IMR-90 (cell line): ENCODE measurements at regions not wholly inside any gene's neighbourhood (a gene's known extent, or its start where the extent isn't known, plus 50 kb on each side); places are given as distances from the start of the nearest gene placed in this dataset.

Source experiments
- ATAC-seq: fragments of 200-7000 bp; cut with Tn5 transposase; 2 replicates; pipeline ENCODE4 v1.9.1; 2020; ENCODE audit warnings: low read depth, mild to moderate bottlenecking, moderate library complexity
- BruUV-seq: library from RNA; stranded (reverse); fragments of 400-500 nt; replicated peaks from 2 replicates; lab custom pipeline; 2021; lab: Mats Ljungman, UMichigan
- CTCF ChIA-PET: fragments of 300-600 bp; formaldehyde crosslinking; extraction: SDS; loops from one replicate; lab custom pipeline; 2021; ENCODE audit warnings: antibody characterized with exemption; lab: Yijun Ruan, JAX
- POLR2A ChIA-PET: fragments of 300-600 bp; sonication (Branson Sonifier 250); formaldehyde crosslinking; loops from one replicate; lab custom pipeline; 2022; ENCODE audit warnings: antibody characterized with exemption; ENCODE audit not compliant: unreplicated experiment; lab: Charles Lee
- DNase-seq: peaks from one replicate; pipeline ENCODE4 v3.0.0; 2013
- H2AFZ ChIP-seq: replicated peaks from 2 replicates; pipeline ENCODE3; 2013; ENCODE audit warnings: low read length, mild to moderate bottlenecking; ENCODE audit not compliant: poor library complexity
- H2AK5ac ChIP-seq: 2 replicates; pipeline ENCODE4 v1.6.1; 2013; ENCODE audit warnings: low read depth, low read length, inconsistent platforms
- H2AK9ac ChIP-seq: replicated peaks from 2 replicates; pipeline ENCODE3; 2013; ENCODE audit warnings: mild to moderate bottlenecking, low read depth, low read length, moderate library complexity; ENCODE audit not compliant: poor library complexity
- H2BK120ac ChIP-seq: 2 replicates; pipeline ENCODE4 v1.6.1; 2013; ENCODE audit warnings: low read depth, low read length, inconsistent platforms
- H2BK15ac ChIP-seq: 3 replicates; pipeline ENCODE4 v1.6.1; 2013; ENCODE audit warnings: low read depth, low read length, inconsistent platforms
- H2BK20ac ChIP-seq: 2 replicates; pipeline ENCODE4 v1.6.1; 2013; ENCODE audit warnings: low read depth, mild to moderate bottlenecking, inconsistent platforms, low read length, moderate library complexity
- H2BK5ac ChIP-seq: 2 replicates; pipeline ENCODE4 v1.6.1; 2013; ENCODE audit warnings: mild to moderate bottlenecking, low read depth, low read length, inconsistent platforms; ENCODE audit not compliant: poor library complexity, severe bottlenecking
- H3K14ac ChIP-seq: replicated peaks from 2 replicates; pipeline ENCODE4 v1.6.1; 2013; ENCODE audit warnings: low read depth, low read length, inconsistent platforms
- H3K18ac ChIP-seq: 2 replicates; pipeline ENCODE4 v1.6.1; 2013; ENCODE audit warnings: low read depth, low read length, control low read depth
- H3K23ac ChIP-seq: 2 replicates; pipeline ENCODE4 v1.6.1; 2013; ENCODE audit warnings: low read depth, low read length, inconsistent platforms
- H3K27ac ChIP-seq: 2 replicates; pipeline ENCODE4 v1.5.1; 2013; ENCODE audit warnings: mild to moderate bottlenecking, control low read depth, low read length; ENCODE audit not compliant: insufficient read depth
- H3K27me3 ChIP-seq: 2 replicates; pipeline ENCODE4 v1.6.1; 2013; ENCODE audit warnings: low read length; ENCODE audit not compliant: control insufficient read depth, insufficient read depth
- H3K36me3 ChIP-seq: 2 replicates; pipeline ENCODE4 v1.6.1; 2013; ENCODE audit warnings: low read length, mixed read lengths; ENCODE audit not compliant: control insufficient read depth, insufficient read depth
- H3K4ac ChIP-seq: 2 replicates; pipeline ENCODE4 v1.6.1; 2013; ENCODE audit warnings: low read depth, low read length, inconsistent platforms
- H3K4me1 ChIP-seq: 2 replicates; pipeline ENCODE4 v1.6.1; 2013; ENCODE audit warnings: low read length, mixed read lengths; ENCODE audit not compliant: control insufficient read depth, insufficient read depth
- H3K4me2 ChIP-seq: 2 replicates; pipeline ENCODE4 v1.6.1; 2013; ENCODE audit warnings: low read depth, mild to moderate bottlenecking, control low read depth, low read length, moderate library complexity
- H3K4me3 ChIP-seq: 2 replicates; pipeline ENCODE4 v1.5.1; 2013; ENCODE audit warnings: low read depth, mild to moderate bottlenecking, control low read depth, low read length, moderate library complexity; ENCODE audit not compliant: insufficient read depth
- H3K56ac ChIP-seq: 2 replicates; pipeline ENCODE4 v1.6.1; 2013; ENCODE audit warnings: low read length, inconsistent platforms; ENCODE audit not compliant: insufficient read depth; ENCODE audit errors: extremely low read depth
- H3K79me1 ChIP-seq, 2 experiments: 2 replicates each; pipeline ENCODE4 v1.6.1; 2013; ENCODE audit warnings: low read length in 2 of 2, inconsistent platforms in 1 of 2, low read depth in 1 of 2
- H3K9ac ChIP-seq: 2 replicates; pipeline ENCODE4 v1.6.1; 2013; ENCODE audit warnings: low read depth, low read length, control low read depth
- H3K9me1 ChIP-seq: 2 replicates; pipeline ENCODE4 v1.6.1; 2013; ENCODE audit warnings: low read length, inconsistent platforms; ENCODE audit not compliant: insufficient read depth
- H3K9me3 ChIP-seq: 2 replicates; pipeline ENCODE4 v1.6.1; 2013; ENCODE audit warnings: low read length; ENCODE audit not compliant: control insufficient read depth, insufficient read depth
- H4K20me1 ChIP-seq: 2 replicates; pipeline ENCODE4 v1.6.1; 2013; ENCODE audit warnings: low read length, inconsistent platforms; ENCODE audit not compliant: insufficient read depth
- H4K5ac ChIP-seq: 2 replicates; pipeline ENCODE4 v1.6.1; 2013; ENCODE audit warnings: mild to moderate bottlenecking, low read depth, low read length, control low read depth
- H4K8ac ChIP-seq, 2 experiments: 2 replicates each; pipeline ENCODE4 v1.6.1; 2013; ENCODE audit warnings: low read depth in 2 of 2, low read length in 2 of 2, control low read depth in 1 of 2, inconsistent platforms in 1 of 2
- H4K91ac ChIP-seq: 2 replicates; pipeline ENCODE4 v1.6.1; 2013; ENCODE audit warnings: low read depth, low read length, inconsistent platforms; ENCODE audit not compliant: insufficient read depth
- CEBPB ChIP-seq: IDR thresholded peaks from 2 replicates; pipeline ENCODE4 v1.6.1; 2012; ENCODE audit warnings: low read depth, low read length, improper control_type of control experiment
- MAZ ChIP-seq: IDR thresholded peaks from 2 replicates; pipeline ENCODE4 v1.6.1; 2012; ENCODE audit warnings: low read depth, mild to moderate bottlenecking, low read length, improper control_type of control experiment, moderate library complexity, borderline replicate concordance
- NFE2L2 ChIP-seq: fragments of 150-350 bp; IDR thresholded peaks from 2 replicates; pipeline ENCODE4 v1.6.1; 2016; ENCODE audit warnings: low read depth, mild to moderate bottlenecking, low read length
- POLR2A ChIP-seq: IDR thresholded peaks from 2 replicates; pipeline ENCODE4 v1.6.1; 2012; ENCODE audit warnings: mild to moderate bottlenecking, low read depth, low read length
- RAD21 ChIP-seq: IDR thresholded peaks from 2 replicates; pipeline ENCODE4 v1.6.1; 2012; ENCODE audit warnings: low read length, improper control_type of control experiment
- RCOR1 ChIP-seq: IDR thresholded peaks from 2 replicates; pipeline ENCODE4 v1.6.1; 2012; ENCODE audit warnings: mild to moderate bottlenecking, low read length, improper control_type of control experiment; ENCODE audit not compliant: insufficient replicate concordance
- RFX5 ChIP-seq: IDR thresholded peaks from 2 replicates; pipeline ENCODE4 v1.8.0; 2012; ENCODE audit warnings: low read depth, mild to moderate bottlenecking, low read length, moderate library complexity
- USF2 ChIP-seq: fragments of 150-350 bp; IDR thresholded peaks from 2 replicates; pipeline ENCODE4 v1.6.1; 2017; ENCODE audit warnings: mild to moderate bottlenecking, antibody characterized with exemption, low read length, low read depth
- WGBS, 2 experiments: methylation state at CpG; one replicate each; pipeline versions ENCODE4 v1.1.5 to v1.1.7; 2013; ENCODE audit warnings: missing lambda C conversion rate in 2 of 2; ENCODE audit not compliant: insufficient read length in 1 of 2; ENCODE audit errors: extremely low coverage in 2 of 2; 5-methylcytosine and 5-hydroxymethylcytosine counted together
- dilution Hi-C: fragments of 300-500 bp; cut with HindIII; formaldehyde crosslinking; loops from one replicate; pipeline ENCODE4 v1.14.3; 2018; ENCODE audit warnings: low sequenced_read_pairs; ENCODE audit not compliant: unreplicated experiment
- in situ Hi-C: fragments of 300-500 bp; cut with MboI; formaldehyde crosslinking; loops from 3 replicates; pipeline ENCODE4 v1.14.3; 2019; ENCODE audit warnings: low sequenced_read_pairs, inconsistent platforms, mixed read lengths
- intact Hi-C: fragments of 100-400 bp; cut with micrococcal nuclease; formaldehyde crosslinking; loops from 2 replicates; pipeline ENCODE4 v1.10.0; 2022

GRCh38 chr14:41498959-41499358 is 107.7 kb upstream of the LRFN5 start:
- H3K36me3 ChIP-seq, result no peaks in the 10 kb centered on the region
- no peak overlapping the region for H2BK15ac ChIP-seq
- no peaks in the 10 kb centered on the region for H3K79me1 ChIP-seq
- ATAC-seq (no peak), DNase-seq (no peak)
- H2BK20ac ChIP-seq, result no peak overlapping the region
- H3K4me2 ChIP-seq, result no peak overlapping the region
- H4K8ac ChIP-seq, result no peak overlapping the region
- dilution Hi-C loops, result no loop called here
- H4K91ac ChIP-seq, result no peak overlapping the region
- H3K9me3 ChIP-seq, result no peaks in the 10 kb centered on the region
- H3K9me1 ChIP-seq, result no peaks in the 10 kb centered on the region
- H2BK5ac ChIP-seq, result no peak overlapping the region
- TF ChIP-seq MAZ (no peak), USF2 (no peak), RFX5 (no peak), RAD21 (no peak), RCOR1 (no peak), CEBPB (peak; percentile 94), NFE2L2 (no peak), POLR2A (no peak)
- BruUV-seq, result no TSS peak
- no peak overlapping the region for H3K4me3 ChIP-seq
- no peak overlapping the region for H3K27ac ChIP-seq
- H3K4ac ChIP-seq, result no peak overlapping the region
- intact Hi-C loops, result no loop called here
- no peak overlapping the region for H3K14ac ChIP-seq
- H4K20me1 ChIP-seq, result no peaks in the 10 kb centered on the region
- H3K56ac ChIP-seq, result no peak overlapping the region
- H2AK9ac ChIP-seq, result no peak overlapping the region
- H2BK120ac ChIP-seq, result no peak overlapping the region
- no peak overlapping the region for H3K23ac ChIP-seq
- CTCF ChIA-PET, result interaction anchor here (0.7 kb wide), 1 partner anchor 9 kb away, joined by 3 read pairs; no protein-coding TSS in a partner anchor
- no peak overlapping the region for H3K18ac ChIP-seq
- H3K27me3 ChIP-seq, result no peaks in the 10 kb centered on the region
- H4K5ac ChIP-seq, result no peak overlapping the region
- no peak overlapping the region for H3K9ac ChIP-seq
- no peak overlapping the region for H2AFZ ChIP-seq
- no peaks in the 10 kb centered on the region for H3K4me1 ChIP-seq
- POLR2A ChIA-PET, result no interaction called here
- no peak overlapping the region for H2AK5ac ChIP-seq
- in situ Hi-C loops, result no loop called here
- no CpG with 5 or more reads among the region's 2 CpGs for WGBS, 2 experiments
